GM21367 (cell line): ENCODE measurements at regions not wholly inside any gene's neighbourhood (a gene's known extent, or its start where the extent isn't known, plus 50 kb on each side); places are given as distances from the start of the nearest gene placed in this dataset.
"Not testable (repeated sequence)": the region's sequence is repeated elsewhere in the genome, so short reads cannot be mapped to it uniquely, and the experiment has no call there.

Source experiments
- ATAC-seq: cut with Tn5 transposase; IDR thresholded peaks from one replicate; pipeline ENCODE4 v1.9.1; 2021; ENCODE audit not compliant: unreplicated experiment

- no peak for ATAC-seq
Measured at GRCh38 chr3:110902453-110903085, 169.0 kb upstream of the NECTIN3 start.

- no peak for ATAC-seq
Measured at GRCh38 chr3:110903771-110904519, 167.7 kb upstream of the NECTIN3 start.

DNA sequence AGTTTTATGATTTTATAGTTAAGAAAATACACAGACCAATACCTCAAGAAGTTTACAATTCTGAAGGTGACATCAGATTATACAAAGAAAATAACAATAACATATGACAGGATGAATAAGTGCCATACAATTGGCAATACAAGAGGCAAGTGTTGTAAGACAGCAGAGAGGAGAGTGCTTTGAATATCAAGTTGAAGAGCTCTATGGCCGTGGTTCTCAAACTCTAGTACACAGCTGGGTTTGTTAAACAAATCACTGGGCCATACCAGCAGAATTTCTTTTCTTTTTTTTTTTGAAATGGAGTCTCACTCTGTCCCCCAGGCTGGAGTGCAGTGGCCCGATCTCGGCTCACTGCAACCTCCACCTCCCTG lies 167.1 kb upstream of the NECTIN3 start:
- no peak for ATAC-seq

GRCh38 chr3:110905121-110905520 lies 166.5 kb upstream of the NECTIN3 start:
- ATAC-seq: no peak

- no peak for ATAC-seq
Measured at GRCh38 chr3:110909839-110910238, 161.8 kb upstream of the NECTIN3 start.

GRCh38 chr3:110910346-110910955 lies 161.2 kb upstream of the NECTIN3 start:
- ATAC-seq: no peak

GRCh38 chr3:110918963-110919362 lies 152.7 kb upstream of the NECTIN3 start:
- ATAC-seq: no peak

DNA sequence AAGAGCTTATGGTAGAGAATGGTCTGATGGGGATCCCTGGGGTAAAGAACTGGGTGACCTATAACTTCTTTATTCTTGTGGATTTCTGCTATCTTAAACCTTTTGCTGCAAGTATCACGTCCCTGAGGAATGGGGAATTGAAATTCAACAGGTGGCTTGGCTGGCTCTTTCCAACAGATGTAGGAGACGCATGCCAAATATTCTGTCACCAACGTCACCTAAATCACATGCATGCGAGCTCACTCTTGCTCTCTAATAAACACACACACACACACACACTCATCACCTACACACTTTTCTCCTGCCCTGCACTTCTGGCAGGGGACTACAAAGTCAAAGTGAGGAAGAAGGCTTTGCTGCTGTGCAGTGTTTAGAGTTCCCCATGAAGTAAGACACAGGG lies 145.8 kb upstream of the NECTIN3 start:
- no peak for ATAC-seq

DNA sequence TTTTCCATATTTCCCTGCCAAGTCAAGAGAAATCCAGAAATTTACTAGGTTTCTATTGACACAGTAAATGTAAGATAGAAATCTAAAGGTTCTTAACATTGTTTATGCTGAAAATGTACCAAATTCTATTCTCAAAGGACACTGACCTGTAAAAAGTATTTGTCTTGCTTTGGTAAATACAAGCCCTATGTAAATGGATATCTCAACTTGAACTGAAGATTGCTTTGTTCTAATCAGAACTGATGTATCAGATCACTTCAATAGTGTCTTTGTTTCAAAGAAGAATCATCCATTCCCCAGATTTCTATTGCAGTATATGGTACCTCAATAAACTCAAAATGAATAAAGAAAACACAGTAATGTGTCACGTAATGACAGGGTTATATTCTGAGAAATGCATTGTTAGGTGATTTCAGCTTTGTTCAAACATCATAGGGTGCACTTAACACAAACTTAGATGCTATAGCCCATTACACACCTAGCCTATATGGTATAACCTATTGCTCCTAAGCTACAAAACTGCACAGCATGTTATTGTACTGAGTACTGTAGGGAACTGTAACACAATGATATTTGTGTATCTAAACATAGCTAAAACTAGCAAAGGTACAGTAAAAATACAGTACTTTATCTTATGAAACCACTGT lies 143.5 kb upstream of the NECTIN3 start:
- ATAC-seq: no peak

GRCh38 chr3:110929816-110930215 lies 141.8 kb upstream of the NECTIN3 start:
- ATAC-seq: no peak

GRCh38 chr3:110932567-110932966 lies 139.0 kb upstream of the NECTIN3 start:
- ATAC-seq: no peak

- no peak for ATAC-seq
Measured at GRCh38 chr3:110933821-110934426, 137.7 kb upstream of the NECTIN3 start.

DNA sequence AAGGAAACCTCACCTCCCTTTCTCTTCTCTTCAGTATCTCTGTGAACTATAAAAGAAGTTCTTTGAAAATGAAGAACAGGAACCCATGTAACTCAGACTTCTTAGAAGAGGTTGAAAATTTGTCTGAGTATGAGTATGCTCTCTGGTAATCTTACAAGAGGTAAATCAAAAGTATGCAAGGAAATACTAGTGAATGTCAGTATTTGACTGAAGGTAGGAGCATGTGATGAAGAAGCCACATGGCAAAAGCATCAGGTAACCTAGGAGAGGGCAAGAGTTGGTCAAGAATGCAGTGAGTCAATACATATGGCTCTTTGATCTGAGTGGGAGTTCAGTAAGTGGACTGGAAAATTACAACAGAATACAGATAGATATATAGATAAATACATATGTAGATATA lies 133.0 kb upstream of the NECTIN3 start:
- ATAC-seq: no peak

DNA sequence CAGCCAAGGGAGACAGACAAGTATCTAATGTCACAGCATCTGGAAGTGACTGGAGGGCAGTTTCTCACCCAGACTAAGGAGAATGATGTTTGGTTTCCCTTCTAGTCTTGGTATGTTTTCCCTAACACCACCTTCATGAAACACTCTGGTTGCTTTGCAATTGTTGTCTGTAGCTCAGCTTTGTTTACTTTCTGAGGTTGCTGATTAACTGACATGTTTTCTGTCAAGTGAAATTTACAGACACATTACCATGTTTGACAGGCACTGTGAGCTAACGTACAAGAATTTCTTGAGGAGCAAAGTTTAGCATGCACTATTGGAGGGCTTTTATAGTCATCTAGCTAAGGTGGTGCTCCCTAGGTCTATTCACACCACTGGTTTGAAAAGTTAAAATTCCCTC lies 131.6 kb upstream of the NECTIN3 start:
- ATAC-seq: no peak

GRCh38 chr3:110944782-110945181 lies 126.8 kb upstream of the NECTIN3 start:
- ATAC-seq: no peak

DNA sequence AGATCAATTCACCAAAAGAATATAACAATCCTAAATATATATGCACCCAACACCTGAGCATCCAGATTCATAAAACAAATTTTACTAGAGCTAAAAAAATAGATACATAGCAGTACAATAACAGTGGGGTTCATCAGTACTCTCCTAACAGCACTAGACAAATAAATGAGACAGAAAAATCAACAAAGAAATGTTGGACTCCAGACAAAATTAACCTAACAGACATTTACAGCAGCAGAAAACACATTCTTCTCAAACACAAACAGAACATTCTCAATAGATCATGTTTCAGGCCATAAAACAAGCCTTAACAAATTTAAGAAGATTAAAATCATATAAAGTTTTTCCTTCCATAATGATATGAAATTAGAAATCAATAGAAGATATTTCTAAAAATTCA lies 124.8 kb upstream of the NECTIN3 start:
- ATAC-seq: no peak

- not testable (repeated sequence) for ATAC-seq
Measured at GRCh38 chr3:110949194-110949593, 122.4 kb upstream of the NECTIN3 start.

DNA sequence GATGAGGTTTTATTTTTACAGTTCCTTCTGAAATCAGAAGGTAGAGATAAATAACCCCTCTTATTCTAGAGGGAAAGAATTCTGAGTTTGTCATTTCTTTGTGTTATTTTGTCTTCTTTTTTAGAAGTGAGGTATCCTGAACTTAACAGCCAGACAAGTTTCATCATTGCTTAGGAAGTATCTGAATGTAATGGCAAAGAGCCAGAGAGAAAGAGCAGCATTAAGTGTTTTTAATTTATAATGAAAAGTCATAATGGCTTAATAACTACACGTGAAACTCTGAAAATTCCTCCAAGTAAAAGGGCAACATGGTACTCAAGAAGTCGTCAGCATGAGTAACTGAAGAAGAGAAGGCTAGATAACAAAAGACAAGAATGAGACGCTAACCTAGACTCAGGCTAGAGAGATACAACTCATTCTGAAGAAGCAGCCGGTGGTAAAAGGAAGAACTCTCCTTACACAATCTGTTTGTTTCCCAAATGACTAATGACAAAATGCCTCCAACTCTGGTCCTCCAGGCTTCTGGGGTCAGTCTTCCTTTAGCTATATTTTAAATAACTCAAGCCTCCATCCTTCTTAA lies 116.2 kb upstream of the NECTIN3 start:
- no peak for ATAC-seq

GRCh38 chr3:110956081-110956480 lies 115.5 kb upstream of the NECTIN3 start:
- no peak for ATAC-seq

DNA sequence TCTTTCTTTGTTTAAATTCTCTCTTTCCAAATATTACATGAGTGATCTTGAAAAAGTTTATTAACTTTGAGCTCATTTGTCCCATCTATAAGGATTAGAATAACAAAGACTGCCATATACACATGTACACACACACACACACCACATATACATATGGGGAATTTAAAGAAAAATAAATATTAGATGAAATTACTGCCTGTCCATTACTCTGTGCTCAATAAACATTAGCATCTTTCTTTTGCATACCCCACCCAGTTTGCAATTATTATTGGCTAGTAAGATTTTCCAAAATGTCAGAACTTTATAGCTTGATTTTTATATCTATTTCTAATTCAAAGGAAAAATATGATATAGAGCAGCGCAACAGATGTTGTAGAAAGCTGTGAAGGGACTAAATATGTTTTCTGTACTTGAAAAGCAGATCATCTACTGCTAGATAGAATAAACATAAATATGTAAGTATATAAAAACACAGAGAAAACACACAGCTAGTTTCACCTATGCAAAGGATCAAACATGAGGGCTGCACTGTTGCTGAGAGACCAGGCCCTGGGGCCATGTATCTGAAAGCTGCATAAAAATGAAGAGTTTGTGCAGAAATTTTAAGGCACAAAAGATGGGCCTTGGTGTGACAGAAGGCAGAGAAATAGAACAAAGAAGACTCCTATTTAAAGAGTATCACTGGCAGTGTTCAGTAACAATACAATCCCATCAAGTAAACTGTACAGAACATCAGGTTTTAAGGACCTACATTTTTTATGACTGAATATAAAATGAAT lies 114.2 kb upstream of the NECTIN3 start:
- no peak for ATAC-seq
